Omental fat pad (tissue), 3 donors: ENCODE measurements at regions not wholly inside any gene's neighbourhood (a gene's known extent, or its start where the extent isn't known, plus 50 kb on each side); places are given as distances from the start of the nearest gene placed in this dataset.

ENCODE experiments used
- ATAC-seq: fragments of 150-250 bp; one replicate; pipeline ENCODE4 v1.9.1; 2016; ENCODE audit warnings: mild to moderate bottlenecking, moderate library complexity; ENCODE audit not compliant: low FRiP score
- DNase-seq: peaks from one replicate; pipeline ENCODE4 v3.0.0-alpha.2; 2019; ENCODE audit warnings: low spot score
- TF ChIP-seq, protein P1 (sequence below), 3 donors: fragments of 450-650 bp; IDR thresholded peaks; one replicate each; pipeline ENCODE4 v1.5.1; 2016 to 2017; ENCODE audit warnings: antibody characterized with exemption in 3 of 3, mild to moderate bottlenecking in 3 of 3, moderate library complexity in 2 of 3

DNA sequence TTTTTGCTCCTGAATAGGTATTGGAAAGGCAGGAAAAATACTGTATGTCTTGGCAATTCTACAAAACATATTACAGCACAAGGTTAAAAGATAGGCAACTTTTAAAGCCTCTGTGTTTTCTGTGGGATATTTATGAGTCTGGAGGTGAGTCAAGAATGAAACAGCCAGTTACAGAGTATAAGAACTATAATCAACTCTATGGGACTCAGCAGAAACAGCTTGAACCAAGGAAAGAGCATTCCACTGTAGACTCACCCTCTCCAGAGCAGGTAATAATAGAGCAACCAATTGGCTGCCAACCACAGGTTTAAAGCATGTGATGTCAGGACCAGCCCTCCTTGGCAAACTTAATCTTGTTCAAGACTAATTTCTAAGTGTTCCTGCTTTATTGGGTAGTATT is 100.5 kb upstream of the MDM1 start:
- DNase-seq (no peak), ATAC-seq (no peak)
- TF ChIP-seq, protein P1, sequence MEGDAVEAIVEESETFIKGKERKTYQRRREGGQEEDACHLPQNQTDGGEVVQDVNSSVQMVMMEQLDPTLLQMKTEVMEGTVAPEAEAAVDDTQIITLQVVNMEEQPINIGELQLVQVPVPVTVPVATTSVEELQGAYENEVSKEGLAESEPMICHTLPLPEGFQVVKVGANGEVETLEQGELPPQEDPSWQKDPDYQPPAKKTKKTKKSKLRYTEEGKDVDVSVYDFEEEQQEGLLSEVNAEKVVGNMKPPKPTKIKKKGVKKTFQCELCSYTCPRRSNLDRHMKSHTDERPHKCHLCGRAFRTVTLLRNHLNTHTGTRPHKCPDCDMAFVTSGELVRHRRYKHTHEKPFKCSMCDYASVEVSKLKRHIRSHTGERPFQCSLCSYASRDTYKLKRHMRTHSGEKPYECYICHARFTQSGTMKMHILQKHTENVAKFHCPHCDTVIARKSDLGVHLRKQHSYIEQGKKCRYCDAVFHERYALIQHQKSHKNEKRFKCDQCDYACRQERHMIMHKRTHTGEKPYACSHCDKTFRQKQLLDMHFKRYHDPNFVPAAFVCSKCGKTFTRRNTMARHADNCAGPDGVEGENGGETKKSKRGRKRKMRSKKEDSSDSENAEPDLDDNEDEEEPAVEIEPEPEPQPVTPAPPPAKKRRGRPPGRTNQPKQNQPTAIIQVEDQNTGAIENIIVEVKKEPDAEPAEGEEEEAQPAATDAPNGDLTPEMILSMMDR (IDR thresholded peaks at IDR 0.05) = no peak

DNA sequence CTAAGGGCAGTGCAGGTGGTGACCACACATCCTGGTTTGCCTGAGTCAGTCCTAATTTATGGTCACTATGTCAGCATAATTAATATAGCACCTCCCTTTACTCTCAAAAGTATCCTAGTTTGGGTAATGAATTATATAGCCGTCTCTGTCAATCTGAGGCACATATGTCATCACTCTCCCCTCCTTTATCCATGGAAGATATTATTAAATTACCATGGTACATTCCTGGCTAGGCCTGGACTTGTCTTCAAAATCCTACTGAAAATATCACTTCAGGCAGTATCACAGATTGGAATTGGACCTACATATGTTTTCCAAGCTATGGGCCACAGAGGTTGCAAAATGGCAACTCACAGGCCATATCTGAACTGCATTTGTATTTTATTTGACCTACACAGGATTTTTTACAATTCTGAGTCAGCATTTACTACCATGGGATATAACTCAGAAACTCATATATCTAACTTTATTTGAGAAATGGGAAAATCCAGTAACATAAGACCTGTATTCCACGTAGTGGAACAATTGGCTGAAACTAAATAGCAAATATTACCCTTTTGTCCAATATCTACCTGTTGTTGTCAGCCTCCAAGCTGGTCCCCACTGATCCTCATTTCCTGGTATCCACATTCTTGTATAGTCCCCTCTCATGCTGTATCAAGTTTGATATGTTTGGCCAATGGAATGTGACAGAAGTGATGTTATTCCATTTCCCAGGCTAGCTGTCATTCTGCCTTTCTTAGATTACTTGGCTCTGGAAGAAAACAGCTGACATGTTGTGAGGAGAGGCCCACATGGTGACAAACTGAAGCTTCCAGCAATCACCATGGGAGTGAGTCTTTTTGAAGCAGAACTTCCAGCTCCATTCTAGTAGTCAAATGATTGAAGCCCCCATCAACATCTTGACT is 102.5 kb upstream of the MDM1 start:
- DNase-seq (no peak), ATAC-seq (no peak)
- TF ChIP-seq, protein P1 (IDR thresholded peaks at IDR 0.05) = no peak

DNA sequence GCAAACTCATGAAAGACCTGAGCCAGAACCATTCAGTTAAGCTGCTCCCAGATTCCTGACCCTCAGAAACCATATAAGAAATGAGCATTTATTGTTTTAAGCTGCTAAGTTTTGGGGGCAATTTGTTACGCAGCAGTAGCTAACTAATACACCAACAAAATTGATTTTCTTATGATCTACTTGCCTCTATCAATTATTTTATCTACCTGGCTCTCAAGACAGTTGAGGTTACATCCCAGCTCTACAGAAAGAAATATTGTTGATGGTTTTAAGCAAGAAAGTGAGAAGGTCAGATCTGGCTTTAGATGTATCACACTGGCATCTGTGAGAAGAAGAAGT is 103.1 kb upstream of the MDM1 start:
- DNase-seq = no peak
- TF ChIP-seq, protein P1 (IDR thresholded peaks at IDR 0.05) = no peak
- no peak for ATAC-seq

DNA sequence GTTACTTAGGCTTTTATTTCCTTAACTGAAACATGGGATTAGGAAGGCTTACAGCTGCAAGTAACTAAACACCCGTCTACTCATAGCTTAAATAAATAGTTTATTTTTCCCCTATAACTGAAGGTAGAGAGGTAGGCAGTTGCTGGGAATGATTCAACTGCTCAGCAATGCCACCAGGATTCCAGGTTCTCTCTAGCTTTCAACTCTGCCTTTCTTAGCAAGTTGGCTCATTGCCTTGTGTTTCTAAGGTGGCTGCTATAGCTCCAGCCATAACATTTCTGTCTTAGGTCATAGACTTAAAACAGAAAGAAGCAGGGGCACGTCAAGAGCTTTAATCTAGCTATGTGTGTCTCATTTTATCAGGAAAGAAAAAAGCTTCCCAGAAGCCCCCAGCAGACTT is 103.7 kb upstream of the MDM1 start:
- DNase-seq (no peak), ATAC-seq (no peak)
- TF ChIP-seq, protein P1 (IDR thresholded peaks at IDR 0.05) = no peak

DNA sequence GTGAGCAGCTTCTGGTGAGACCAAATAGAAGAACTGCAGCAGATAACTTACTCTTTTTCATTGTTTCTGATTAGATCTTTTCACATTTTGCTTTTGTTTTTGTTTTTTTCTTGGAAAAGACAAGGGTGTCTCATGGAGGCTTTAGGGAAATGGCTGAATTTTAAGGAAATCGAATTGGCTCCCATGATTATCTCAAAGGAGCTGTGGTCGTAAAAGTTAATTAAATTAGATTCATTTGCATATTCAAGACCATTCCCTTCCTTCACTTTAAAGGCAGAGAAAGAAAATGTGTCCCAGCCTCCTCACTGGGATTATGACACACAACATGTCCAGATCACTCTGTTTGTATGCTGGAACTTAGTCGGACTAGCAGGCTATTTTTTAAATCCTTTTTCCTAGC is 106.4 kb upstream of the MDM1 start:
- no peak for ATAC-seq
- no peak for DNase-seq
- TF ChIP-seq, protein P1 (IDR thresholded peaks at IDR 0.05) = no peak

DNA sequence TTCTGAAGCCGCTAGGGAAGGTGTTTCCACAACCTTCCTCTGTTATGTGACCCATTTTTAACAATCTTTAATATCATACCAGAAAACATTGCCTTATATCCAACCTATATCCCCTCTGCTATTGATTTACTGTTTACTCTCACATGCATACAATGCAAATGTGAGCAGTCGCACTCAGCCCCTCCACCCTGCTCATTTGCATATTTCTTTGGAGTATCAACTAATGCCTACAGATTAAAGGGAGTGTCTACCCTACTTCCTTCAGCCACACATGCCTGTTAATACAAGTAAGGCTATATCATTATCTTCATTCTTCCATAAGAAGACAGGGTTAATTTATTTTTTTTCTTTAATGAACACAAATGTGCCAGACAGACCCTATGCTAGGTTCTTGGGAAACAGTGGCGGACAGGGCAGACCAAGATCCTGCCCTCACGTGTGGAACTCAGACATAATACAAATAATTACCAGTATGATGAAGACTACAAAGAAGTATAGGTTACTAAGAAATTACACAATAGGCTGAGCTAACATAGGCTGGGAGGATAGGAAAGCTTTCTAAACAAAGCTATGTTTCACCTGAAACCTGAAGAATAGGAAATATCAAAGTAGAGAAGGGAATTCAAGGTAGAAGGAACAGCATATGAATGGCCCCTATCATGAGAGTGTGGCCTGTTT is 107.3 kb upstream of the MDM1 start:
- ATAC-seq (no peak), DNase-seq (no peak)
- TF ChIP-seq, protein P1 (IDR thresholded peaks at IDR 0.05) = no peak
